Vagina (tissue), 2 donors: ENCODE measurements at regions not wholly inside any gene's neighbourhood (a gene's known extent, or its start where the extent isn't known, plus 50 kb on each side); places are given as distances from the start of the nearest gene placed in this dataset.

Experiments used
- CTCF ChIP-seq, 3 experiments: fragments of 450-650 bp in 2 of 3; fragments of 200-600 bp in 1 of 3; sonication (generic) in 1 of 3; IDR thresholded peaks; one replicate each; pipeline ENCODE4 v1.5.1; 2017 to 2019; ENCODE audit warnings: antibody characterized with exemption in 3 of 3, mild to moderate bottlenecking in 2 of 3, moderate library complexity in 2 of 3
- POLR2A ChIP-seq, 2 donors: fragments of 450-650 bp; IDR thresholded peaks; one replicate each; pipeline ENCODE4 v1.6.1; 2017; ENCODE audit warnings: antibody characterized with exemption in 2 of 2, mild to moderate bottlenecking in 2 of 2, moderate library complexity in 2 of 2
- POLR2AphosphoS5 ChIP-seq, 2 donors: sonication (generic); formaldehyde crosslinking; IDR thresholded peaks; one replicate each; pipeline ENCODE4 v1.9.0; 2017; ENCODE audit warnings: antibody characterized with exemption in 2 of 2, mild to moderate bottlenecking in 2 of 2, low read depth in 1 of 2; ENCODE audit not compliant: insufficient read depth in 1 of 2

- TF ChIP-seq CTCF (IDR thresholded peaks at IDR 0.05) (no peak), POLR2A (IDR thresholded peaks at IDR 0.05) (no peak), POLR2AphosphoS5 (IDR thresholded peaks at IDR 0.05; ENCODE audit: insufficient read depth in 1 of 2, low read depth in 1 of 2) (no peak)
Observed at GRCh38 chr5:2657151-2657550, 94.3 kb downstream of the IRX2 start.
